SK-N-SH treated with all-trans-retinoic acid at 6 μM for 48 hours (cell line): ENCODE measurements at regions not wholly inside any gene's neighbourhood (a gene's known extent, or its start where the extent isn't known, plus 50 kb on each side); places are given as distances from the start of the nearest gene placed in this dataset.

Experiments used
- ATAC-seq: fragments of 200-7000 bp; cut with Tn5 transposase; 3 replicates; pipeline ENCODE4 v1.9.1; 2020; ENCODE audit warnings: mild to moderate bottlenecking, moderate library complexity
- ARNTL ChIP-seq: fragments of 450-650 bp; formaldehyde crosslinking; IDR thresholded peaks from 2 replicates; pipeline ENCODE4 v1.5.0; 2020; ENCODE audit warnings: low read depth, mild to moderate bottlenecking, moderate library complexity, borderline replicate concordance
- BACH2 ChIP-seq: fragments of 250-450 bp; sonication (Bioruptor Pico); IDR thresholded peaks from 2 replicates; pipeline ENCODE4 v1.9.0; 2021; ENCODE audit warnings: mild to moderate bottlenecking, borderline replicate concordance
- CSDC2 ChIP-seq: fragments of 250-450 bp; sonication (Bioruptor Pico); IDR thresholded peaks from 2 replicates; pipeline ENCODE4 v1.5.0; 2020; ENCODE audit warnings: mild to moderate bottlenecking, moderate library complexity
- CSRNP3 ChIP-seq: fragments of 250-450 bp; sonication (Bioruptor Pico); IDR thresholded peaks from 2 replicates; pipeline ENCODE4 v1.5.1; 2021; ENCODE audit warnings: mild to moderate bottlenecking, moderate library complexity
- ESRRG ChIP-seq: fragments of 250-450 bp; sonication (Bioruptor Pico); IDR thresholded peaks from 2 replicates; pipeline ENCODE4 v1.6.1; 2021; ENCODE audit warnings: mild to moderate bottlenecking
- GLIS3 ChIP-seq: fragments of 250-450 bp; sonication (Bioruptor Pico); IDR thresholded peaks from 2 replicates; pipeline ENCODE4 v1.5.0; 2020; ENCODE audit warnings: mild to moderate bottlenecking, moderate library complexity
- ISL1 ChIP-seq: fragments of 250-450 bp; sonication (Bioruptor Pico); IDR thresholded peaks from 2 replicates; pipeline ENCODE4 v2.1.2; 2022; ENCODE audit warnings: mild to moderate bottlenecking, moderate library complexity
- OSR1 ChIP-seq: fragments of 250-450 bp; sonication (Bioruptor Pico); IDR thresholded peaks from 2 replicates; pipeline ENCODE4 v1.8.0; 2022; ENCODE audit warnings: moderate library complexity, mild to moderate bottlenecking, inconsistent platforms
- POU6F1 ChIP-seq: fragments of 250-450 bp; sonication (Bioruptor Pico); IDR thresholded peaks from 2 replicates; pipeline ENCODE4 v1.8.0; 2021; ENCODE audit warnings: low read depth, mild to moderate bottlenecking, moderate library complexity, borderline replicate concordance
- PPARA ChIP-seq: fragments of 250-450 bp; sonication (Bioruptor Pico); IDR thresholded peaks from 2 replicates; pipeline ENCODE4 v1.5.0; 2020; ENCODE audit warnings: mild to moderate bottlenecking, borderline replicate concordance
- RARB ChIP-seq: fragments of 250-450 bp; sonication (Bioruptor Pico); IDR thresholded peaks from 2 replicates; pipeline ENCODE4 v1.8.0; 2021; ENCODE audit warnings: mild to moderate bottlenecking, moderate library complexity
- SNAI2 ChIP-seq: fragments of 250-450 bp; sonication (Bioruptor Pico); IDR thresholded peaks from 2 replicates; pipeline ENCODE4 v1.5.0; 2020; ENCODE audit warnings: mild to moderate bottlenecking, moderate library complexity
- TCF4 ChIP-seq: fragments of 250-450 bp; sonication (Bioruptor Pico); IDR thresholded peaks from 2 replicates; pipeline ENCODE4 v1.8.0; 2021; ENCODE audit warnings: mild to moderate bottlenecking, moderate library complexity, borderline replicate concordance
- TOX ChIP-seq: fragments of 250-450 bp; sonication (Bioruptor Pico); IDR thresholded peaks from 2 replicates; pipeline ENCODE4 v1.8.0; 2021; ENCODE audit warnings: mild to moderate bottlenecking, moderate library complexity, borderline replicate concordance
- ZC3H10 ChIP-seq: fragments of 250-450 bp; sonication (Bioruptor Pico); IDR thresholded peaks from 2 replicates; pipeline ENCODE4 v1.5.1; 2021; ENCODE audit warnings: mild to moderate bottlenecking, moderate library complexity
- ZFP3 ChIP-seq: fragments of 250-450 bp; sonication (Bioruptor Pico); IDR thresholded peaks from 2 replicates; pipeline ENCODE4 v1.5.0; 2020; ENCODE audit warnings: mild to moderate bottlenecking, moderate library complexity
- ZFP30 ChIP-seq: fragments of 450-650 bp; formaldehyde crosslinking; IDR thresholded peaks from 2 replicates; pipeline ENCODE4 v1.5.0; 2022; ENCODE audit warnings: mild to moderate bottlenecking, moderate library complexity
- ZNF565 ChIP-seq: fragments of 450-650 bp; formaldehyde crosslinking; conservative IDR thresholded peaks from 2 replicates; pipeline ENCODE4 v1.5.0; 2020; ENCODE audit warnings: low read depth, mild to moderate bottlenecking, moderate library complexity
- ZNF70 ChIP-seq: fragments of 450-650 bp; formaldehyde crosslinking; IDR thresholded peaks from 2 replicates; pipeline ENCODE4 v1.5.0; 2020; ENCODE audit warnings: mild to moderate bottlenecking, moderate library complexity
- ZNF8 ChIP-seq: fragments of 450-650 bp; formaldehyde crosslinking; IDR thresholded peaks from 2 replicates; pipeline ENCODE4 v1.5.0; 2020; ENCODE audit warnings: mild to moderate bottlenecking, moderate library complexity
- TF ChIP-seq, protein P1 (sequence below): fragments of 250-450 bp; sonication (Bioruptor Pico); IDR thresholded peaks from 2 replicates; pipeline ENCODE4 v1.5.1; 2020; ENCODE audit warnings: low read depth, mild to moderate bottlenecking, moderate library complexity
- TF ChIP-seq, protein P2 (sequence below): fragments of 250-450 bp; sonication (Bioruptor Pico); IDR thresholded peaks from 2 replicates; pipeline ENCODE4 v1.8.0; 2020; ENCODE audit warnings: mild to moderate bottlenecking, moderate library complexity, borderline replicate concordance
- TF ChIP-seq, protein P3 (sequence below): fragments of 250-450 bp; sonication (Bioruptor Pico); IDR thresholded peaks from 2 replicates; pipeline ENCODE4 v1.5.0; 2020; ENCODE audit warnings: mild to moderate bottlenecking, moderate library complexity

DNA sequence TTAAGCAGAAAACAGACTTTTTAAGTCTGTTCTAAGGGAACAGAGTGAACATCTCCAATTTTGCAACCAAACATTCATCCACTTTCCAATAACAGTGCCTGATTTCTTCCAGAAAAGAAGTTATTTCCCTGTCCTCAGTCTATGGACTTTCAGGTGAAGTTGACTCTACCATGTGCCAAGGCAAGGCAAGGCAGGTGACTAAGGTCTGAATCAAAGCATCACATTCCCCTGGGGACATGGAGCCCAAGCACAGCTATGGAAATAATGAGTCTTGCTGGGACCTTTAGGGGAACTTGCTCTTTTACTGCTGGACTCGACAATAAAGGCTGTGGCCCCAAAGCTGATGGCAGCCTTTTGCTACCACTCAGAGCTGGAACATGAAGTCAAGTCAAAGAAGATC lies 182.2 kb downstream of the FGFR2 start:
- ATAC-seq, result no peak
- TF ChIP-seq TOX (CRISPR knock-in tag) (no peak), BACH2 (no peak), SNAI2 (no peak), CSDC2 (CRISPR knock-in tag) (no peak), ARNTL (CRISPR knock-in tag) (no peak), PPARA (CRISPR knock-in tag) (no peak), GLIS3 (CRISPR knock-in tag) (no peak), POU6F1 (CRISPR knock-in tag) (no peak), TCF4 (no peak), ISL1 (CRISPR knock-in tag) (no peak), ZFP3 (CRISPR knock-in tag) (no peak), ZNF70 (CRISPR knock-in tag) (no peak), ESRRG (CRISPR knock-in tag) (no peak), ZFP30 (no peak), OSR1 (CRISPR knock-in tag) (no peak), ZC3H10 (CRISPR knock-in tag) (no peak)
- TF ChIP-seq, protein P1, sequence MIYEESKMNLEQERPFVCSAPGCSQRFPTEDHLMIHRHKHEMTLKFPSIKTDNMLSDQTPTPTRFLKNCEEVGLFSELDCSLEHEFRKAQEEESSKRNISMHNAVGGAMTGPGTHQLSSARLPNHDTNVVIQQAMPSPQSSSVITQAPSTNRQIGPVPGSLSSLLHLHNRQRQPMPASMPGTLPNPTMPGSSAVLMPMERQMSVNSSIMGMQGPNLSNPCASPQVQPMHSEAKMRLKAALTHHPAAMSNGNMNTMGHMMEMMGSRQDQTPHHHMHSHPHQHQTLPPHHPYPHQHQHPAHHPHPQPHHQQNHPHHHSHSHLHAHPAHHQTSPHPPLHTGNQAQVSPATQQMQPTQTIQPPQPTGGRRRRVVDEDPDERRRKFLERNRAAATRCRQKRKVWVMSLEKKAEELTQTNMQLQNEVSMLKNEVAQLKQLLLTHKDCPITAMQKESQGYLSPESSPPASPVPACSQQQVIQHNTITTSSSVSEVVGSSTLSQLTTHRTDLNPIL (CRISPR knock-in tag), result no peak
- TF ChIP-seq, all 23 proteins: peak for 0

GRCh38 chr10:121417298-121417697 lies 180.9 kb downstream of the FGFR2 start:
- ATAC-seq, result no peak
- no peak for TF ChIP-seq ZC3H10 (CRISPR knock-in tag)
- TF ChIP-seq, protein P1 (CRISPR knock-in tag), result no peak
- no peak for TF ChIP-seq OSR1 (CRISPR knock-in tag)
- TF ChIP-seq ZNF565 (CRISPR knock-in tag), result no peak
- TF ChIP-seq ZNF8 (CRISPR knock-in tag), result no peak
- TF ChIP-seq ESRRG (CRISPR knock-in tag), result no peak
- TF ChIP-seq CSRNP3 (CRISPR knock-in tag), result no peak
- TF ChIP-seq, protein P2, sequence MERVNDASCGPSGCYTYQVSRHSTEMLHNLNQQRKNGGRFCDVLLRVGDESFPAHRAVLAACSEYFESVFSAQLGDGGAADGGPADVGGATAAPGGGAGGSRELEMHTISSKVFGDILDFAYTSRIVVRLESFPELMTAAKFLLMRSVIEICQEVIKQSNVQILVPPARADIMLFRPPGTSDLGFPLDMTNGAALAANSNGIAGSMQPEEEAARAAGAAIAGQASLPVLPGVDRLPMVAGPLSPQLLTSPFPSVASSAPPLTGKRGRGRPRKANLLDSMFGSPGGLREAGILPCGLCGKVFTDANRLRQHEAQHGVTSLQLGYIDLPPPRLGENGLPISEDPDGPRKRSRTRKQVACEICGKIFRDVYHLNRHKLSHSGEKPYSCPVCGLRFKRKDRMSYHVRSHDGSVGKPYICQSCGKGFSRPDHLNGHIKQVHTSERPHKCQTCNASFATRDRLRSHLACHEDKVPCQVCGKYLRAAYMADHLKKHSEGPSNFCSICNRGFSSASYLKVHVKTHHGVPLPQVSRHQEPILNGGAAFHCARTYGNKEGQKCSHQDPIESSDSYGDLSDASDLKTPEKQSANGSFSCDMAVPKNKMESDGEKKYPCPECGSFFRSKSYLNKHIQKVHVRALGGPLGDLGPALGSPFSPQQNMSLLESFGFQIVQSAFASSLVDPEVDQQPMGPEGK (CRISPR knock-in tag), result no peak
- no peak for TF ChIP-seq RARB (CRISPR knock-in tag)
- TF ChIP-seq, protein P3, sequence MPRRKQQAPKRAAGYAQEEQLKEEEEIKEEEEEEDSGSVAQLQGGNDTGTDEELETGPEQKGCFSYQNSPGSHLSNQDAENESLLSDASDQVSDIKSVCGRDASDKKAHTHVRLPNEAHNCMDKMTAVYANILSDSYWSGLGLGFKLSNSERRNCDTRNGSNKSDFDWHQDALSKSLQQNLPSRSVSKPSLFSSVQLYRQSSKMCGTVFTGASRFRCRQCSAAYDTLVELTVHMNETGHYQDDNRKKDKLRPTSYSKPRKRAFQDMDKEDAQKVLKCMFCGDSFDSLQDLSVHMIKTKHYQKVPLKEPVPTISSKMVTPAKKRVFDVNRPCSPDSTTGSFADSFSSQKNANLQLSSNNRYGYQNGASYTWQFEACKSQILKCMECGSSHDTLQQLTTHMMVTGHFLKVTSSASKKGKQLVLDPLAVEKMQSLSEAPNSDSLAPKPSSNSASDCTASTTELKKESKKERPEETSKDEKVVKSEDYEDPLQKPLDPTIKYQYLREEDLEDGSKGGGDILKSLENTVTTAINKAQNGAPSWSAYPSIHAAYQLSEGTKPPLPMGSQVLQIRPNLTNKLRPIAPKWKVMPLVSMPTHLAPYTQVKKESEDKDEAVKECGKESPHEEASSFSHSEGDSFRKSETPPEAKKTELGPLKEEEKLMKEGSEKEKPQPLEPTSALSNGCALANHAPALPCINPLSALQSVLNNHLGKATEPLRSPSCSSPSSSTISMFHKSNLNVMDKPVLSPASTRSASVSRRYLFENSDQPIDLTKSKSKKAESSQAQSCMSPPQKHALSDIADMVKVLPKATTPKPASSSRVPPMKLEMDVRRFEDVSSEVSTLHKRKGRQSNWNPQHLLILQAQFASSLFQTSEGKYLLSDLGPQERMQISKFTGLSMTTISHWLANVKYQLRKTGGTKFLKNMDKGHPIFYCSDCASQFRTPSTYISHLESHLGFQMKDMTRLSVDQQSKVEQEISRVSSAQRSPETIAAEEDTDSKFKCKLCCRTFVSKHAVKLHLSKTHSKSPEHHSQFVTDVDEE (CRISPR knock-in tag), result no peak
- no peak for TF ChIP-seq TOX (CRISPR knock-in tag)
- no peak for TF ChIP-seq CSDC2 (CRISPR knock-in tag)
- TF ChIP-seq ZFP3 (CRISPR knock-in tag), result no peak
- TF ChIP-seq POU6F1 (CRISPR knock-in tag), result no peak
- TF ChIP-seq ZNF70 (CRISPR knock-in tag), result no peak
- TF ChIP-seq TCF4, result no peak
- TF ChIP-seq ISL1 (CRISPR knock-in tag), result no peak
